ENCODE measurements at regions not wholly inside any gene's neighbourhood (a gene's known extent, or its start where the extent isn't known, plus 50 kb on each side); places are given as distances from the start of the nearest gene placed in this dataset.

DNA sequence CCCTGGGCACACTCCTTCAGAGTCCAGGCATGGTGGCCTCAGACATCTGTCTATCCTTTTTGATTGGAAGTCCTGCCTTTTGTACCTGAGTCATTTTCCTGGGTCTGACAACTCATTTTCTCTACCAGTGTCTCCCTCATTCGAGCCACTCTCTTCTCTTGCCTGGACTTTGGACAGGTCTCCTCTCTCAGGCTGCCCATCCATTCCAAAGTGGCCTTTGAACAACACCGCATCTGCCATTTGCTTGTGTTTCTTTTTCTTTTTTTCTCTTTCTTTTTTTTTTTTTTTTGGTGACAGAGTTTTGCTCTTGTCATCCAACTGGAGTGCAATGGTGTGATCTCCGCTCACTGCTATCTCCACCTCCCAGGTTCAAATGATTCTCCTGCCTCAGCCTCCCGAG, 142.1 kb upstream of the COBL start:
- Histone ChIP-seq H3K27me3 (replicated peaks) (no peaks in the 10 kb centered on the region), H3K4me3 (ENCODE audit: low read depth, low read length) (no peak overlapping the region), H3K36me3 (replicated peaks) (no peaks in the 10 kb centered on the region), H3K27ac (no peak overlapping the region)
- in situ Hi-C loops (cut with HindIII; ENCODE audit: low pct_ligation_motif_present, low sequenced_read_pairs), result no loop called here
- TF ChIP-seq, protein P1, sequence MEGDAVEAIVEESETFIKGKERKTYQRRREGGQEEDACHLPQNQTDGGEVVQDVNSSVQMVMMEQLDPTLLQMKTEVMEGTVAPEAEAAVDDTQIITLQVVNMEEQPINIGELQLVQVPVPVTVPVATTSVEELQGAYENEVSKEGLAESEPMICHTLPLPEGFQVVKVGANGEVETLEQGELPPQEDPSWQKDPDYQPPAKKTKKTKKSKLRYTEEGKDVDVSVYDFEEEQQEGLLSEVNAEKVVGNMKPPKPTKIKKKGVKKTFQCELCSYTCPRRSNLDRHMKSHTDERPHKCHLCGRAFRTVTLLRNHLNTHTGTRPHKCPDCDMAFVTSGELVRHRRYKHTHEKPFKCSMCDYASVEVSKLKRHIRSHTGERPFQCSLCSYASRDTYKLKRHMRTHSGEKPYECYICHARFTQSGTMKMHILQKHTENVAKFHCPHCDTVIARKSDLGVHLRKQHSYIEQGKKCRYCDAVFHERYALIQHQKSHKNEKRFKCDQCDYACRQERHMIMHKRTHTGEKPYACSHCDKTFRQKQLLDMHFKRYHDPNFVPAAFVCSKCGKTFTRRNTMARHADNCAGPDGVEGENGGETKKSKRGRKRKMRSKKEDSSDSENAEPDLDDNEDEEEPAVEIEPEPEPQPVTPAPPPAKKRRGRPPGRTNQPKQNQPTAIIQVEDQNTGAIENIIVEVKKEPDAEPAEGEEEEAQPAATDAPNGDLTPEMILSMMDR (IDR thresholded peaks at IDR 0.05; ENCODE audit: low read depth, low read length, missing control alignments), result no peak
- DNase-seq, result no peak

DNA sequence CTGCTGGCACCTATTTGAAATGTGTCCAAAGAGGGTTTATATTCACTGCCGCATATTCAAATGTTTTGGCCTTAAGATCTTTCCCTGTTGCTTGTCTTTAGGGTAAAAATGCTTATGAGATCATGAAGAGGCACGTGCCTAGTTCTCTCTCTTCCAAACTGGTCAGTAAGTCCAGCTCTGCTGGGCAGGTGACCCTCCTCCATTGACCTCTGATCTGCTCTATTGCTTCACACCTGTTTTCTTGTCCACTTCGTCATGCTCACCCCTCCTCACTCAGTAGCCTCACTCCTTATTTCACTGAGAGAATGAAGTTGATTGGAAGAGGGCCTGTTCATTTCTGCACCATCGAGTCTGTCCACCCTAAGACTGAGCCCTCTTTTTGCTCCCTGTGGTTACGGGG, 140.5 kb upstream of the COBL start:
- Histone ChIP-seq H3K27me3 (replicated peaks) (no peaks in the 10 kb centered on the region), H3K27ac (no peak overlapping the region), H3K4me3 (ENCODE audit: low read depth, low read length) (no peak overlapping the region), H3K36me3 (replicated peaks) (no peaks in the 10 kb centered on the region)
- in situ Hi-C loops (cut with HindIII; ENCODE audit: low pct_ligation_motif_present, low sequenced_read_pairs), result no loop called here
- no peak for DNase-seq
- TF ChIP-seq, protein P1 (IDR thresholded peaks at IDR 0.05; ENCODE audit: low read depth, low read length, missing control alignments), result no peak

DNA sequence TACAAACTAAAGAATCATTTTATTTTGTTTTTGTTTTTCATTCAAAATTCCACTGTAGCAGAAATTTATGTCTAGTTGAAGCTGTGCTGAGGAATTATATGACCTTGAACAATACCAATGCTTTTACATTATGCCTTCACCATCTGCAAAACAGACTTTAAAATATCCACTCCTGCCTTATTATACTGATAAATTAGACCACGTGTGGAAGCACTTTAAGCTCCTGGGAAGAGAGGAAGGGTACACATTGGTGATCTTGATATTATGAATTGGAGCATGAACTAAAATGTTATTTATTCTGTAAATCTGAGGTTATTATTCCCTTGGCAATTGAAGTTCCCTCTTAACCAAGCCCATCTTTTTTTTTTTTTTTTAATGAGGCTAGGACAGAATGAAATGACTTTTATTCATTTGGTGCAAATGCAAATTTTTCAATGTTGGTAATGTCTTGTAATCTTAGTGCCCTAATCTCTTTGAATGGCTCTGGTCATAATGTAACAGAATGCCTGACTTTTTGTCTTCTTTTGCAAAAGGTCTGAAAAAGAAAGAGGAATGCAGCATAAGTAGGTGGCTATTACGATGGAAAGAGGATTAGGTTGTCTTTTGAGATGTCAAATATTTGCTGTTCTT, 139.9 kb upstream of the COBL start:
- Histone ChIP-seq H3K4me3 (ENCODE audit: low read depth, low read length) (no peak overlapping the region), H3K36me3 (replicated peaks) (no peaks in the 10 kb centered on the region), H3K27me3 (replicated peaks) (no peaks in the 10 kb centered on the region), H3K27ac (no peak overlapping the region)
- TF ChIP-seq, protein P1 (IDR thresholded peaks at IDR 0.05; ENCODE audit: low read depth, low read length, missing control alignments), result no peak
- in situ Hi-C loops (cut with HindIII; ENCODE audit: low pct_ligation_motif_present, low sequenced_read_pairs), result no loop called here
- DNase-seq, result no peak

DNA sequence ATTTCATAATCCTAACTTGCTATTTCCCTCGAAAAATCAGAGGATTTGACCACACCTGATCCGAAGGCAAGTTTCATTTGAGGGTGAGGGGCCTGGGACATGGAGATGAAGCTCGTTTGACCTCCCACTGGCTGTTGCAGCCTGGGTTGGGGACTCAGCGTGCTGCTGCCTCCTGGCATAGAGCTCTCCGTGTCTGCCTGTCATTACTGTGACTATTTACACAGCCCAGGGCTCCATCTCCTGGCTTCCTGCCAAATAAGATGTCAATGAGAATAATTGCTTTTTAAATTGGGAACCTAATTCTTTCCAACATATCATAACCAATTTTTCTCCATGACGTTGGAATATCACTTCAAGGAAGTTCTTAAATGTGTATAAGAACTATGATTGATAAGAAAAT, 139.3 kb upstream of the COBL start:
- Histone ChIP-seq H3K36me3 (replicated peaks) (no peaks in the 10 kb centered on the region), H3K4me3 (ENCODE audit: low read depth, low read length) (no peak overlapping the region), H3K27ac (no peak overlapping the region), H3K27me3 (replicated peaks) (no peaks in the 10 kb centered on the region)
- no peak for DNase-seq
- in situ Hi-C loops (cut with HindIII; ENCODE audit: low pct_ligation_motif_present, low sequenced_read_pairs), result no loop called here
- TF ChIP-seq, protein P1 (IDR thresholded peaks at IDR 0.05; ENCODE audit: low read depth, low read length, missing control alignments), result no peak

DNA sequence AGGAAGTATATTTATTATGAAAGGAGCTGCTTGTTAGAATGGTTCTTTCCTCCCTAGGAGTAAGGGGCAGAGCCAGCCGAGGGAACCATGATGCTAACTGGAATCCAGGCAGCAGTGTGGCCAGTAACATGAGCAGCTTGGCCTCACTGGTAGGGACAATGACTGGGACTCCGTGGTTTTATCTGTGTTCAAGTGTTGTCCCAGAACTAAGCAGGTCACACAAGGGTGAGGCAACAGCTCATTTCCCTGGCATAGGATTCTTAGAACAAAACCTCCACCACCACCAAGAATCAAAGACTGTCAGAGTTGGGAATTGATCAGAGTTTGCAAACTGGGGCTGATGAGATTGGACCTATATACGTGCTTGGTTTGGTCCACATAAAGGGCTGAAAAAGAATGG, 138.9 kb upstream of the COBL start:
- no peak for DNase-seq
- TF ChIP-seq, protein P1 (IDR thresholded peaks at IDR 0.05; ENCODE audit: low read depth, low read length, missing control alignments), result no peak
- Histone ChIP-seq H3K4me3 (ENCODE audit: low read depth, low read length) (no peak overlapping the region), H3K27me3 (replicated peaks) (no peaks in the 10 kb centered on the region), H3K27ac (no peak overlapping the region), H3K36me3 (replicated peaks) (no peaks in the 10 kb centered on the region)
- in situ Hi-C loops (cut with HindIII; ENCODE audit: low pct_ligation_motif_present, low sequenced_read_pairs), result no loop called here

DNA sequence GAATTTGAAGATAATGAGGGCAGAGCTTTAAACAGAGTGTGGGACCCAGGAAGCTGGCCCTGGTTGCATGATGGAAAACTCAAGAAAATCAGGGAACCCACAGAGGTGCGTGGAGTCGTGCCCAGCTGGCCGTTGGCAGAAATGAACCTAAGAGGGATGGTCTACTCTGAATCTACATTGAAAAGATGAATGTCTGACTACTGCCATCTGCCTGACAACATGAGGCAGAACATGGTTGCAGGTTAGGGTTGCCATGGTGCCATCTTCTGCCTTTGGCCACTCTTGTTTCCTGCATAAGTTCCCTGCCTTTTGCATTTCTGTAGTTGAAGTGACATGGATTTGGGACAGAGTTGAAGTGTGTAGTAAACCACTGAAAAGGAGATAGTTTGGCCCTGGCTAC, 138.5 kb upstream of the COBL start:
- no peak overlapping the region for H3K4me3 ChIP-seq (ENCODE audit: low read depth, low read length)
- no peaks in the 10 kb centered on the region for H3K36me3 ChIP-seq (replicated peaks)
- in situ Hi-C loops (cut with HindIII; ENCODE audit: low pct_ligation_motif_present, low sequenced_read_pairs), result no loop called here
- H3K27me3 ChIP-seq (replicated peaks), result no peaks in the 10 kb centered on the region
- no peak overlapping the region for H3K27ac ChIP-seq
- TF ChIP-seq, protein P1 (IDR thresholded peaks at IDR 0.05; ENCODE audit: low read depth, low read length, missing control alignments), result no peak
- DNase-seq, result no peak

Measured in brain microvascular endothelial cell (primary cell).